Liver (tissue), 7 donors: ENCODE measurements at regions not wholly inside any gene's neighbourhood (a gene's known extent, or its start where the extent isn't known, plus 50 kb on each side); places are given as distances from the start of the nearest gene placed in this dataset.

Experiments
- DNase-seq: peaks from one replicate; pipeline ENCODE4 v3.0.0-alpha.2; 2017; ENCODE audit warnings: low spot score
- H3K27ac ChIP-seq, 2 donors: one replicate each; pipeline ENCODE4 v1.7.0; 2013; ENCODE audit warnings: inconsistent platforms in 2 of 2, low read length in 2 of 2, control low read depth in 1 of 2, low read depth in 1 of 2, mild to moderate bottlenecking in 1 of 2
- H3K27me3 ChIP-seq, 4 donors: one replicate each; pipeline versions ENCODE4 v1.6.1 to v1.7.0; 2013; ENCODE audit warnings: low read length in 3 of 4, inconsistent platforms in 1 of 4, mild to moderate bottlenecking in 1 of 4, moderate library complexity in 1 of 4; ENCODE audit not compliant: control insufficient read depth in 4 of 4, insufficient read depth in 4 of 4
- H3K36me3 ChIP-seq, 4 donors: one replicate each; pipeline versions ENCODE4 v1.6.1 to v1.7.0; 2013; ENCODE audit warnings: low read length in 3 of 4, mild to moderate bottlenecking in 3 of 4, low read depth in 1 of 4, moderate library complexity in 1 of 4; ENCODE audit not compliant: control insufficient read depth in 4 of 4, insufficient read depth in 3 of 4
- H3K4me1 ChIP-seq, 4 donors: one replicate each; pipeline versions ENCODE4 v1.6.1 to v1.7.0; 2013; ENCODE audit warnings: low read length in 3 of 4, mild to moderate bottlenecking in 3 of 4, moderate library complexity in 1 of 4; ENCODE audit not compliant: control insufficient read depth in 4 of 4, insufficient read depth in 4 of 4
- H3K4me3 ChIP-seq, 3 donors: one replicate each; pipeline versions ENCODE4 v1.6.1 to v1.7.0; 2013; ENCODE audit warnings: low read length in 3 of 3, control low read depth in 1 of 3, low read depth in 1 of 3, mild to moderate bottlenecking in 1 of 3
- H3K9ac ChIP-seq, 2 donors: one replicate each; pipeline ENCODE4 v1.7.0; 2013; ENCODE audit warnings: low read length in 2 of 2, mild to moderate bottlenecking in 2 of 2, moderate library complexity in 2 of 2, control low read depth in 1 of 2, low read depth in 1 of 2
- H3K9me3 ChIP-seq, 4 donors: one replicate each; pipeline versions ENCODE4 v1.6.1 to v1.7.0; 2013; ENCODE audit warnings: low read length in 3 of 4; ENCODE audit not compliant: control insufficient read depth in 4 of 4
- EGR1 ChIP-seq, 2 donors: IDR thresholded peaks; 2 replicates each; pipeline ENCODE4 v1.6.1; 2016 to 2018; ENCODE audit warnings: antibody characterized with exemption in 2 of 2, low read depth in 2 of 2
- FOXA1 ChIP-seq: IDR thresholded peaks from 2 replicates; pipeline ENCODE4 v1.6.1; 2016; ENCODE audit warnings: antibody characterized with exemption
- FOXA2 ChIP-seq: IDR thresholded peaks from 2 replicates; pipeline ENCODE4 v1.6.1; 2016; ENCODE audit warnings: antibody characterized with exemption
- GABPA ChIP-seq, 2 donors: IDR thresholded peaks in 1 of 2; conservative IDR thresholded peaks in 1 of 2; 2 replicates each; pipeline ENCODE4 v1.6.1; 2016; ENCODE audit warnings: antibody characterized with exemption in 2 of 2, mild to moderate bottlenecking in 1 of 2, moderate library complexity in 1 of 2
- HNF4A ChIP-seq, 2 donors: conservative IDR thresholded peaks; 2 replicates each; pipeline ENCODE4 v1.6.1; 2016; ENCODE audit warnings: antibody characterized with exemption in 2 of 2, mild to moderate bottlenecking in 2 of 2
- HNF4G ChIP-seq: IDR thresholded peaks from 2 replicates; pipeline ENCODE4 v1.6.1; 2016; ENCODE audit warnings: antibody characterized with exemption
- JUND ChIP-seq, 2 donors: IDR thresholded peaks; 2 replicates each; pipeline ENCODE4 v1.6.1; 2016; ENCODE audit warnings: antibody characterized with exemption in 2 of 2
- NR2F2 ChIP-seq: IDR thresholded peaks from 2 replicates; pipeline ENCODE4 v1.6.1; 2016; ENCODE audit warnings: antibody characterized with exemption
- RAD21 ChIP-seq, 2 donors: IDR thresholded peaks; 2 replicates each; pipeline ENCODE4 v1.6.1; 2016; ENCODE audit warnings: antibody characterized with exemption in 2 of 2, mild to moderate bottlenecking in 2 of 2
- RXRA ChIP-seq, 2 donors: IDR thresholded peaks; 2 replicates each; pipeline ENCODE4 v1.6.1; 2017 to 2018; ENCODE audit warnings: antibody characterized with exemption in 2 of 2, mild to moderate bottlenecking in 1 of 2
- SP1 ChIP-seq: IDR thresholded peaks from 2 replicates; pipeline ENCODE4 v1.6.1; 2018; ENCODE audit warnings: antibody characterized with exemption, mild to moderate bottlenecking
- TAF1 ChIP-seq: conservative IDR thresholded peaks from 2 replicates; pipeline ENCODE4 v1.6.1; 2016; ENCODE audit warnings: antibody characterized with exemption, mild to moderate bottlenecking
- YY1 ChIP-seq: IDR thresholded peaks from 2 replicates; pipeline ENCODE4 v1.6.1; 2016; ENCODE audit warnings: antibody characterized with exemption, mild to moderate bottlenecking
- WGBS: extraction: QIAGEN DNeasy Blood & Tissue Kit; methylation state at CpG from one replicate; pipeline ENCODE4 v1.1.7; 2013; 5-methylcytosine and 5-hydroxymethylcytosine counted together
- TF ChIP-seq, protein P1 (sequence below): IDR thresholded peaks from 2 replicates; pipeline ENCODE4 v1.6.1; 2016; ENCODE audit warnings: antibody characterized with exemption, mild to moderate bottlenecking
- TF ChIP-seq, protein P2 (sequence below): IDR thresholded peaks from 2 replicates; pipeline ENCODE4 v1.6.1; 2016; ENCODE audit warnings: antibody characterized with exemption
- TF ChIP-seq, protein P3 (sequence below): IDR thresholded peaks from 2 replicates; pipeline ENCODE4 v1.6.1; 2016; ENCODE audit warnings: antibody characterized with exemption
- TF ChIP-seq, protein P4 (sequence below): IDR thresholded peaks from 2 replicates; pipeline ENCODE4 v1.6.1; 2016; ENCODE audit warnings: antibody characterized with exemption
- donor health status: healthy.
- donor health status: healthy.
- donor health status: healthy.
- donor health status: healthy.

DNA sequence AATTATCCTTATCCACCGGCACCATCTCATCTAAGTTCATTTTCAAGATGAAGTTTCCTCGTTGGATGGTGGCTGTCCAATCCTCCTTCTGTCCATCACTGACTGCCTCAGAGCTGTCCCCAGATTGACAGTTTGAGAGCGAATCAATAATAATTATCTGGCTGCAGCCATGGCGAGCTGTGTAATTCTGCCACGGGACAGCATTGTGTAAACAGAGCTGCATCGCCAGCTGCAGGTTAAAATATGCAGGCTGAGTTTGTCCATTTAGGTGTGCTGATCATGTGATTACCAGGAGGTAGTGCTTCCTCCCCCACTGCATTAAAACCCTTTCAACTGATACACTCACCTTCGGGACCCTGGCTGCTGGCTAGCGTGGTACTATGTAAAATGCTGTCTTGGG, 461.9 kb upstream of the ONECUT1 start:
- Histone ChIP-seq H3K36me3 (no peaks in the 10 kb centered on the region), H3K9ac (no peak overlapping the region), H3K27ac (no peak overlapping the region), H3K4me3 (no peak overlapping the region), H3K4me1 (peaks cover 0 to 8% (median 4%) of the 10 kb centered on the region in 4 donors), H3K9me3 (no peaks in the 10 kb centered on the region), H3K27me3 (no peaks in the 10 kb centered on the region)
- no peak for DNase-seq
- no peak for TF ChIP-seq NR2F2
- TF ChIP-seq, protein P1, sequence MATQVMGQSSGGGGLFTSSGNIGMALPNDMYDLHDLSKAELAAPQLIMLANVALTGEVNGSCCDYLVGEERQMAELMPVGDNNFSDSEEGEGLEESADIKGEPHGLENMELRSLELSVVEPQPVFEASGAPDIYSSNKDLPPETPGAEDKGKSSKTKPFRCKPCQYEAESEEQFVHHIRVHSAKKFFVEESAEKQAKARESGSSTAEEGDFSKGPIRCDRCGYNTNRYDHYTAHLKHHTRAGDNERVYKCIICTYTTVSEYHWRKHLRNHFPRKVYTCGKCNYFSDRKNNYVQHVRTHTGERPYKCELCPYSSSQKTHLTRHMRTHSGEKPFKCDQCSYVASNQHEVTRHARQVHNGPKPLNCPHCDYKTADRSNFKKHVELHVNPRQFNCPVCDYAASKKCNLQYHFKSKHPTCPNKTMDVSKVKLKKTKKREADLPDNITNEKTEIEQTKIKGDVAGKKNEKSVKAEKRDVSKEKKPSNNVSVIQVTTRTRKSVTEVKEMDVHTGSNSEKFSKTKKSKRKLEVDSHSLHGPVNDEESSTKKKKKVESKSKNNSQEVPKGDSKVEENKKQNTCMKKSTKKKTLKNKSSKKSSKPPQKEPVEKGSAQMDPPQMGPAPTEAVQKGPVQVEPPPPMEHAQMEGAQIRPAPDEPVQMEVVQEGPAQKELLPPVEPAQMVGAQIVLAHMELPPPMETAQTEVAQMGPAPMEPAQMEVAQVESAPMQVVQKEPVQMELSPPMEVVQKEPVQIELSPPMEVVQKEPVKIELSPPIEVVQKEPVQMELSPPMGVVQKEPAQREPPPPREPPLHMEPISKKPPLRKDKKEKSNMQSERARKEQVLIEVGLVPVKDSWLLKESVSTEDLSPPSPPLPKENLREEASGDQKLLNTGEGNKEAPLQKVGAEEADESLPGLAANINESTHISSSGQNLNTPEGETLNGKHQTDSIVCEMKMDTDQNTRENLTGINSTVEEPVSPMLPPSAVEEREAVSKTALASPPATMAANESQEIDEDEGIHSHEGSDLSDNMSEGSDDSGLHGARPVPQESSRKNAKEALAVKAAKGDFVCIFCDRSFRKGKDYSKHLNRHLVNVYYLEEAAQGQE: peak; percentile 42
- TF ChIP-seq FOXA1: peak; percentile 90
- TF ChIP-seq EGR1 (IDR thresholded peaks at IDR 0.05; ENCODE audit: low read depth in 2 of 2): no peak
- TF ChIP-seq TAF1: no peak
- TF ChIP-seq HNF4G: peak; percentile 13
- TF ChIP-seq JUND (IDR thresholded peaks at IDR 0.05): peak in 1 of 2 donors; percentile 30
- TF ChIP-seq RXRA (IDR thresholded peaks at IDR 0.05): peak; percentile 57 to 65
- TF ChIP-seq YY1: peak; percentile 89
- peak; percentile 54 to 66 for TF ChIP-seq RAD21 (IDR thresholded peaks at IDR 0.05)
- peak; percentile 52 for TF ChIP-seq SP1
- TF ChIP-seq, protein P2, sequence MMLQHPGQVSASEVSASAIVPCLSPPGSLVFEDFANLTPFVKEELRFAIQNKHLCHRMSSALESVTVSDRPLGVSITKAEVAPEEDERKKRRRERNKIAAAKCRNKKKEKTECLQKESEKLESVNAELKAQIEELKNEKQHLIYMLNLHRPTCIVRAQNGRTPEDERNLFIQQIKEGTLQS: peak; percentile 31
- TF ChIP-seq FOXA2: peak; percentile 96
- TF ChIP-seq GABPA (IDR thresholded peaks at IDR 0.05 in 1 of 2, conservative IDR thresholded peaks at IDR 0.05 in 1 of 2): no peak
- TF ChIP-seq HNF4A (conservative IDR thresholded peaks at IDR 0.05): peak; percentile 36 to 40
- TF ChIP-seq, protein P3, sequence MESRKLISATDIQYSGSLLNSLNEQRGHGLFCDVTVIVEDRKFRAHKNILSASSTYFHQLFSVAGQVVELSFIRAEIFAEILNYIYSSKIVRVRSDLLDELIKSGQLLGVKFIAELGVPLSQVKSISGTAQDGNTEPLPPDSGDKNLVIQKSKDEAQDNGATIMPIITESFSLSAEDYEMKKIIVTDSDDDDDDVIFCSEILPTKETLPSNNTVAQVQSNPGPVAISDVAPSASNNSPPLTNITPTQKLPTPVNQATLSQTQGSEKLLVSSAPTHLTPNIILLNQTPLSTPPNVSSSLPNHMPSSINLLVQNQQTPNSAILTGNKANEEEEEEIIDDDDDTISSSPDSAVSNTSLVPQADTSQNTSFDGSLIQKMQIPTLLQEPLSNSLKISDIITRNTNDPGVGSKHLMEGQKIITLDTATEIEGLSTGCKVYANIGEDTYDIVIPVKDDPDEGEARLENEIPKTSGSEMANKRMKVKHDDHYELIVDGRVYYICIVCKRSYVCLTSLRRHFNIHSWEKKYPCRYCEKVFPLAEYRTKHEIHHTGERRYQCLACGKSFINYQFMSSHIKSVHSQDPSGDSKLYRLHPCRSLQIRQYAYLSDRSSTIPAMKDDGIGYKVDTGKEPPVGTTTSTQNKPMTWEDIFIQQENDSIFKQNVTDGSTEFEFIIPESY: peak; percentile 46
- WGBS: 28% methylated on average over 8 of the region's 8 CpGs

DNA sequence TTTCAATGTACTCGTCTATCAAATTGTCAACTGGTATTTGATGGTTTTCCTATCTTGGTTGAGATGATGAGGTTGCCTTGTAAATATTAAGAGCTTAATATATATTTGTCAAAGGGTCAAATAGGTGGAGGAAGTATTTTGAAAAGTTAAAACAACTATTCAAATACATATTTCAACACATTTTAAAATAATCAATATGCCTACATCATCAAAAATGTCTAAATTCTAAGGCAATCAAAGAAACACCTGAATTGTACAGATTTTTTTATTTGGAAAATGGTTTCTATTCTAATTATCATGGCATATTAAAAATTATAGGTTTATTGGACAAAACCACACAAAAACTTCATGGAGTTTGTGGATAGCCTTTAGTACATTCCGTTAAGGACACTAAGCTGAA, 461.4 kb upstream of the ONECUT1 start:
- no peaks in the 10 kb centered on the region for H3K36me3 ChIP-seq
- TF ChIP-seq, protein P2: no peak
- TF ChIP-seq SP1 (no peak), GABPA (IDR thresholded peaks at IDR 0.05 in 1 of 2, conservative IDR thresholded peaks at IDR 0.05 in 1 of 2) (no peak), EGR1 (IDR thresholded peaks at IDR 0.05; ENCODE audit: low read depth in 2 of 2) (no peak), HNF4G (no peak), RXRA (IDR thresholded peaks at IDR 0.05) (no peak), RAD21 (IDR thresholded peaks at IDR 0.05) (no peak), HNF4A (conservative IDR thresholded peaks at IDR 0.05) (no peak), JUND (IDR thresholded peaks at IDR 0.05) (no peak), FOXA1 (no peak), FOXA2 (no peak), TAF1 (no peak)
- TF ChIP-seq, protein P4, sequence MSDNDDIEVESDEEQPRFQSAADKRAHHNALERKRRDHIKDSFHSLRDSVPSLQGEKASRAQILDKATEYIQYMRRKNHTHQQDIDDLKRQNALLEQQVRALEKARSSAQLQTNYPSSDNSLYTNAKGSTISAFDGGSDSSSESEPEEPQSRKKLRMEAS: no peak
- TF ChIP-seq, protein P3: no peak
- TF ChIP-seq, protein P1: no peak
- no peaks in the 10 kb centered on the region for H3K27me3 ChIP-seq
- no peaks in the 10 kb centered on the region for H3K9me3 ChIP-seq
- no peak overlapping the region for H3K27ac ChIP-seq
- 66% methylated on average over 2 of the region's 2 CpGs for whole genome bisulfite sequencing
- DNase-seq: no peak
- H3K4me1 ChIP-seq: peaks cover 0 to 8% (median 4%) of the 10 kb centered on the region in 4 donors
- no peak overlapping the region for H3K4me3 ChIP-seq
- H3K9ac ChIP-seq: no peak overlapping the region
